ENCODE measurements at regions not wholly inside any gene's neighbourhood (a gene's known extent, or its start where the extent isn't known, plus 50 kb on each side); places are given as distances from the start of the nearest gene placed in this dataset.
"Not testable (repeated sequence)": the region's sequence is repeated elsewhere in the genome, so short reads cannot be mapped to it uniquely, and the experiment has no call there.

- not testable (repeated sequence) for DNase-seq
Measured at GRCh38 chr6:14300189-14300588, 182.6 kb downstream of the CD83 start.

- DNase-seq, result not testable (repeated sequence)
Measured at GRCh38 chr6:14300721-14301120, 183.1 kb downstream of the CD83 start.

GRCh38 chr6:14301477-14301876, 183.9 kb downstream of the CD83 start:
- not testable (repeated sequence) for DNase-seq

GRCh38 chr6:14305131-14305530, 187.6 kb downstream of the CD83 start:
- DNase-seq, result no peak

- DNase-seq, result no peak
Measured at GRCh38 chr6:14305624-14306023, 188.1 kb downstream of the CD83 start.

GRCh38 chr6:14306151-14306906, 188.8 kb downstream of the CD83 start:
- DNase-seq, result no peak

GRCh38 chr6:14309516-14309915, 191.9 kb downstream of the CD83 start:
- peak; percentile 44 for DNase-seq

GRCh38 chr6:14309951-14310445, 192.4 kb downstream of the CD83 start:
- DNase-seq, result no peak

- DNase-seq, result no peak
Measured at GRCh38 chr6:14310960-14311359, 193.4 kb downstream of the CD83 start.

GRCh38 chr6:14312587-14312986, 195.0 kb downstream of the CD83 start:
- DNase-seq, result no peak

GRCh38 chr6:14313248-14313647, 195.7 kb downstream of the CD83 start:
- DNase-seq, result no peak

GRCh38 chr6:14315353-14315752, 197.8 kb downstream of the CD83 start:
- DNase-seq, result no peak

- peak; percentile 34 for DNase-seq
Measured at GRCh38 chr6:14316651-14317386, 199.2 kb downstream of the CD83 start.

GRCh38 chr6:14317387-14317970, 199.9 kb downstream of the CD83 start:
- no peak for DNase-seq

- no peak for DNase-seq
Measured at GRCh38 chr6:14320332-14320731, 202.8 kb downstream of the CD83 start.

- no peak for DNase-seq
Measured at GRCh38 chr6:14321992-14322772, 204.6 kb downstream of the CD83 start.

GRCh38 chr6:14322841-14323240, 205.3 kb downstream of the CD83 start:
- no peak for DNase-seq

- no peak for DNase-seq
Measured at GRCh38 chr6:14326774-14327173, 209.2 kb downstream of the CD83 start.

GRCh38 chr6:14328163-14328562, 210.6 kb downstream of the CD83 start:
- no peak for DNase-seq

GRCh38 chr6:14333556-14334305, 216.2 kb downstream of the CD83 start:
- no peak for DNase-seq

GRCh38 chr6:14335071-14335470, 217.5 kb downstream of the CD83 start:
- DNase-seq, result no peak

GRCh38 chr6:14337152-14337551, 219.6 kb downstream of the CD83 start:
- no peak for DNase-seq
